Dermis blood vessel endothelial cell (primary cell): ENCODE measurements at regions not wholly inside any gene's neighbourhood (a gene's known extent, or its start where the extent isn't known, plus 50 kb on each side); places are given as distances from the start of the nearest gene placed in this dataset.

Experiments used
- DNase-seq: peaks from one replicate; pipeline ENCODE4 v3.0.0; 2010

DNA sequence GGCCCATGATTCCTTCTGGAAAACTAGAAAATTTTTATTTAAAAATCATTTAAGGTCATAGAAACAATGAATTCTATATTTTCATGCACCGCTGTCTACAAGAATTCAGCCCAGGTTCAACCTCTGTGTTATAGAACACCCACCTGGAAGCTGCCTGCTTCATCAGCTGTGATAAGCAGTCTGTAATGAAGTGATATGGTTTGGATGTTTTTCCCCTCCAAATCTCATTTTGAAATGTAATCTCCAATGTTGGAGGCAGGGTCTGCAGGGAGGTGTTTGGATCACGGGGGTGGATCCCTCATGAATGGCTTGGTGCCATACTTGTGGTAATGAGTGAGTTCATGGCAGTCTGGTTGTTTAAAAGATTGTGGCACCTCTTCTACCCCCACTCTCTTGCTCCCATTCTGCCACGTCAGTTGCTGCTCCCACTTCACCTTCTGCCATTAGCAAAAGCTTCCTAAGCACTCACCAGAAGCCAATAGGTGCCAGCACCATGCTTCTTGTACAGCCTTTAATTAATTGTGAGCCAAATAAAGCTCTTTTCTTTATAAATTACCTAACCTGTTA is 55.6 kb downstream of the MRPL32 start:
- DNase-seq = no peak

DNA sequence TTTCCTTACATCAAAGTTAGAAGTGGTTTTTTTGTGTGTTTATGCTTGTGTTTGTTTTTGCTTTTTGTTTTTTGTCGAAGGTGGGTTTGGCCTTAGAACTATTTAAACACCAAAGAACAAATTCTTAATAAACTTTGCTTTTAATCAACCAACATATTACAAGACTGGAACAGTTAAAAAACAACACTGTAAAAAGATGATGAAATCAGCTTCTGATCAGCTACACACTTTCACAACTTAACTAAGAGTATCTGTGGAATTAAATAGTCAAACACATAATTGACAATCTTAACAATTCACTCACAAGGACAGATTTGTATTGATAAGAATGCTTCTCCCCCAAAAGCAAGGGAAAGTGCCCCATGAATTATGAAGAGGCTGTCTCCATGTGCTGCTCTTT is 58.8 kb downstream of the MRPL32 start:
- DNase-seq = no peak

DNA sequence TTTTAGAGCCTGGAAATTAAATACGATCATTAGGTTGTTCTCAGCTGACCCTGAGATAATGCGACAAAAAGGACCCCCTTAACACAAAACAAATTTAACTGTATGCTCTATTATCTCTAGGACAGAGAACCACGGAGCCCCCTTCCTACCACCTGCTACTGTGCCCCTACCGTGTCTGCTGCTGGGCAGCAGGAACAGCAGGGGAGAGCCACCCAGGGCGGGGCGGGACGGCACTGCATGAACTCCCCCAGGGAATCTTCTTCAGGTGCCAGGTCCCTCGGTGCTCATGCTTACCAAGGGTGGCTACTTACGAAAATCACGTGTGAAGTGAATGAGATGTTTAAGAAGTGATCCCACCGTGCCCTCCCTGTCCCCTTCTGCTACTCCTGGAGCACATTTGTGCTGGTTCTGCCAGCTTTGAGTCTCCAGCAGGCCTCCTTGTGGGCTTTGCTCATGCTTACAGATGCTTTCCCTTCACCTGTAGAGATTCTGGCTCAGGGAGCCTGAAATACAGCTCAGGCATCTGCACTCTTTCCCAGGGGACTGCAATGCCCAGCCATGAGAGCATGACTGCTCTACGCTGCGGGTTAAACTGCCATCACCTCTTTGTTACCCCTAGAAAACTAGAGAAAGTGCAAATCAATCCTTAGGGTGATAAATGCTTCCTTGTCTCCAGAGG is 59.9 kb downstream of the MRPL32 start:
- DNase-seq = no peak

DNA sequence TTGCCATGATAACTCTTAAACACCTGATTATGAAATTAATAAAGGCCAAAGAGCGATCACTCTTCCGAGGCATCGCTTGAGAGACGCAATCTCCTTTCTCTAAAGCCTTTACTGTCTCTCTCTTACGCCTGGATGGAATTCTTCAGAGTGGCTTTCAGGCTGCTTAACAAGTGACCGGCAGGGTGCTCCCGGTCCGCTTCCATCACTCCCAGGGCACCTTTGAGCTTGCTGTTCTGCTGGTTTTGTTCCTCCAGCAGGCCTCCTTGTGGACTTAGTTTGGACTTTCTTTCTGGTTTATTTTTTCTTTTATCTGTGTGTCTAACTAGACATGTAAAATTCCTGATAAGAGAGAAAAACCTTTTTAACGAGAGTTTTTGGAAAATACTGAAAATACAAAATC is 60.9 kb downstream of the MRPL32 start:
- DNase-seq = no peak

DNA sequence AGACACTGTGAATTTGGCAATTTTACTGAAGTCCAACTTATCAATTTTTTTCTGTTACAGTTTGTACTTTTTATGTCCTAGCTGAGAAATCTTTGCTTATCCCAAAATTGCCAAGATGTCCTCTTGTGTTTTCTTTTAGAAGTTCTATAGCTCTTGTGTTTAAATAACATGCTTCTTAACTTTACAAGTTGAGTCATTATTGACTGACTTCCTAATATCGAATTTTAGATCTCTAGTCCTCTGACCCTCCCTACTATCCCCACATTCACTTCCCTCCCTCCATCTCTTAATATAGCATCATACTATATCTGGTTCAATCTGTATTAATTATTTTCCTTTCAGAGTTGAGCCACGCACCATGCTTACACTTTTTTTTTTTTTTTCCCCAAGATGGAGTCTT is 61.9 kb downstream of the MRPL32 start:
- no peak for DNase-seq

DNA sequence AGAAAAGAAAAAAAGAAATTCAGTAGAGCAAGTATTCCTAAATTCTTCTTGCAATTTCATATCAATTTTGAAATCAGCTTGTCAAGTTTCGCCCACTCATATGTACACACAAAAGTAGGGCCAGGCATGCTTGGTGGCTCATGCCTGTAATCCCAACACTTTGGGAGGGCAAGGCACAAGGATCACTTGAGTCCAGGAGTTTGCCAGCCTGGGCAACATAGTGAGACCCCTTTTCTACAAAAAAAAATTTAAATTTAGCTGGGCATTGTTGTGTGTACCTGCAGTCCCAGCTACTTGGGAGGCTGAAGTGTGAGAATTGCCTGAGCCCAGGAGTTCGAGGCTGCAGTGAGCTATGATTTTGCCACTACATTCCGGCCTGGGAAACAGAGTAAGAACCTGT is 65.4 kb downstream of the MRPL32 start:
- no peak for DNase-seq

DNA sequence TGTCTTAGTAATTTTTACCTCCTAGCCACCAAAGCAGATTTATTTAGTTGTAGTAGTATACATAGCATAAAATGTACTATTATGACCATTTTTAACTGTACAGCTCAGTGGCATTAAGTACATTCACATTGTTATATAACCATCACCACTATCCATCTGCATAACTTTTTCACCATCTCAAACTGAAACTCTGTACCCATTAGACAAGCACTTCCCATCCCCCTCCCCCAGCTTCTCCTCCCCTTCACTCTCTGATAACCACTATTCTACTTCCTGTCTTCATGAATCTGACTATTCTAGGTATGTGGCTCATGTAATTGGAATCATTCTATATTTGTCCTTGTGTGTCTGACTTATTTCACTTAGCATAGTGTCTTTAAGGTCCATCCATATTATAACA is 71.9 kb downstream of the MRPL32 start:
- no peak for DNase-seq

DNA sequence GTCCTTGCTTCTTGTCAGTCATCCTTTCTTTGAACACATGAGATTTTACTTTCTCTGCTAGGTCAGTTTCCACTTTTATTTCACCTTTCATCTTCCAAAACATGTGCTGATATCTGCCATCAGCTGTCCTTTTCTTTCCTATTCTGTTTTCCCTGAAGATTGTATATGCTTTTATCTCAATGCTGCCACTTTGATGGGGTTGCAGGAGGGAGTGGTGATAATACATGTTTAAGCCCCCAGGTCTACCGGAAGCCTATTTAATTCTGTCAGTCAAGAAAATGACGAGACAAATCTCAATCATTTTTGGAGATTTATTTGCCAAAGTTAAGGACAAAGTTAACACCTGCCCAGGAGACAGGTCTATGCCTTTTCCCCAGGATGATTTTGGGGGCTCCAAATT is 73.8 kb downstream of the MRPL32 start:
- no peak for DNase-seq

DNA sequence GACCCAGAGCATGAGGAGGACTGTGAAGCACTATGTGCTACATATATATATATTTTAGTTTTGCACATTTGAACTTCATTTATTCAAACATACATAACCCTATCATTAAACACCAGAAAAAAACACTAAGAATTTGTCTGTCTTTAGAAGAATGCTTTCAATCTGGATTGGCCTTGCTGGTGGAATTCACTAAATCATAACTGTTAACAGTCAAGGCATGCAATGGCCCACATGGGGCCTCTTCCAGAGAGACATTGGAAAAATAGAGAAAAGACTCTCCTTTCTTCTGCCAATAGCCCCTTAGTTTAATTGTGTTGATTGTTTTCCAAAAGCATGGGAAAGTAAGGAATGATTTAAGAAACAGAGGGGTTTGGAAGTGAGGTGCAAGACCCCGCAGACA is 77.9 kb downstream of the MRPL32 start:
- DNase-seq = no peak

DNA sequence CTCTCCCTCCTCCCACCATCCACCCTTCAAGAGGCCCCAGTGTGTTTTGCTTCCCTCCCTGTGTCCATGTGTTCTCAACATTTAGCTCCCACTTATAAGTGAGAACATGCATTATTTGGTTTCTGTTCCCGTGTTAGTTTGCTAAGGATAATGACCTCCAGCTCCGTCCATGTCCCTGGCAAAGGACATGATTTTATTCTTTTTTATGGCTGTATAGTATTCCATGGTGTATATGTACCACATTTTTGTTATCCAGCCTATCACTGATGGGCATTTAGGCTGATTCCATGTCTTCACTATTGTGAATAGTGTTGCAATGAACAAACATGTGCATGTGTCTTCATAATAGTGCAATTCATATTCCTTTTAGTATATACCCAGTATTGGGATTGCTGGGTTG is 79.7 kb downstream of the MRPL32 start:
- DNase-seq = no peak

DNA sequence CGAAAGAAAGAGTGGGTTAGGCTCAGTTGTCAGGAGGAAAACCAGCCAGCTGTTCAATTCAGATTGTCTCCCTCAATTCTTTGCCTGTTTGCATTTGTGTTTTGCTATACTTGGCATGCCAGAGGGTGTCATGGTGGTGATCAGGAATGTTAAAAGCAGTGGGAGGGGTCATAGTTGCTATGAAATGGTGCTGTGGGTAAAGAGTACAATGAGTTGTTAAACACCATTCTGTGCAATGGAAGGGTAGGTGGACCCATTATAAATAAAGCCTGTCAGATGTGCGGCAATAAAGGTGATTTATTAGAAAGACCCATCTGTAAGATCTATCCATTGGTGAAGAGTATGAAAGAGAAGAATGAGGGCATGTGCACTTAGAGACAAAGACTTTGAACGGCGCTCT is 82.2 kb downstream of the MRPL32 start:
- DNase-seq = no peak

DNA sequence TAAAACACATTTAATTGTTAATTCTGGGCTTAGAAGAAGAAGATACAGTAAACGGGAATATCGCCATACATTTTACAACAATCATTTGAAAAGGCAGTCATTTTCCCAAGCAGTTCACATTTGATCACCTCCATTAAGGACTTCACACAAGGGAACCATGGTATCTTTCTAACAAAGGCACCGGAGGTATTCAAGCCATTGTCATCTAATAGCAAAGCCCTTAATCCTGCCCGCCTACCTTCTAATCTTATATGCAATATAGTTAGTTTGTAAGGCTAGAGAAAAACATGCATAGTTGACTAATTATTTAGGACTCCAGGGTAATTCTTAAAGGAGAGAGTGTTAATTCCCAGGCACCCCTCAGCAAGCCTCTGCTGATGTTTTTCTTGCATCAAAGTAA is 83.1 kb downstream of the MRPL32 start:
- no peak for DNase-seq

DNA sequence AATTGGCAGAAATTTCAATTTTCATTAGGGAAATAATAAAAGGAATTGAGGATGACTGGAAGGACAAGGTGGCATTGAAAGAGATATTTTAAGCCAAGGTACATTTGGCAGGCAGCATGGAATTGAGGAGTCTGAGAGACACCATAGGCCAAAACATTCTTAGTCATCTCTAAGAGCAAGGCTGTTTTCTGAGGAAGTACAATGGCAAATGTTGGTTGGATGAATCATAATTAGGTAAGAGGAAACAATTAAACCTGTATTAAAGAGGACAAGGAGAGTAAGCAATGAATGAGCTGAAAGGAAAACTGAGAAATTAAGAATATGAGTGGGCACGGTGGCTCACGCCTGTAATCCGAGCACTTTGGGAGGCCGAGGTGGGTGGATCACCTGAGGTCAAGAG is 86.3 kb downstream of the MRPL32 start:
- peak; percentile 4 for DNase-seq

DNA sequence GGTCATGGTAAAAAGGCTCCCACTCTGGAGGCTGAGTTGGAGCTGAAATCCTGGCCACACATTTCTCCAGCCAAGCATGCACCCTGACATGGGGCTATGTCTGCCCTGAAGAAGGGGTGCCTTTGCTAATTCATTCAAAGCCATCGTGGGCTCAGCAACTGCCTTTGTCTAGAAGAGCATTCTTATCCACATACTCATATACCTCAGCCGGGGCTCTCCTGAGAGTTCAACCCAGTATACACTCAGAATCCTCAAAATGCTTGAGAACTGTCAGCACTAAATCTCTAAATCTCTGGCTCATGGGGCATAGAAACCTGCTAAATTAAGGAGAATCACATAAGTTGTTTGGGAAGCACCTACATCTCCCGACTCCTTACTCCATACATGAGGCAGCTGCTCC is 89.3 kb downstream of the MRPL32 start:
- no peak for DNase-seq

DNA sequence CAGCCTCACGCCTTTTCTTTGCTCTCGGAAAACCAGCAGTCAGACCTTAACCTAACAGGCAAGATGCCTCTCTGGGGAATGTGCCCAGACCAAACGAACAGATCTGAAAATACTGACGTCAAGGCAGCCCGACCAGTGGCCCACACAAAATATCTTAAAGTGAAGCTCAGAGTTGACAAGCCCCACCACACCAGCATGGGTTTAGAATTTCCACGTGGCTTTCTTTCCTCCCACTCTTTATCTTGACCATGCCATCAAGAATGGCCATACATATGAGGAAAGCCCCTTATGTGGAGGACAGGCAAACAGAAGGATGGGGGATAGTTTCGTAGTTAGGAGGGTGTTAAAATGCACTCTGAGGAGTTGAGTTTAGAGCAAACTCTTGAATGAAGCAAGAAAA is 89.8 kb downstream of the MRPL32 start:
- DNase-seq = no peak

DNA sequence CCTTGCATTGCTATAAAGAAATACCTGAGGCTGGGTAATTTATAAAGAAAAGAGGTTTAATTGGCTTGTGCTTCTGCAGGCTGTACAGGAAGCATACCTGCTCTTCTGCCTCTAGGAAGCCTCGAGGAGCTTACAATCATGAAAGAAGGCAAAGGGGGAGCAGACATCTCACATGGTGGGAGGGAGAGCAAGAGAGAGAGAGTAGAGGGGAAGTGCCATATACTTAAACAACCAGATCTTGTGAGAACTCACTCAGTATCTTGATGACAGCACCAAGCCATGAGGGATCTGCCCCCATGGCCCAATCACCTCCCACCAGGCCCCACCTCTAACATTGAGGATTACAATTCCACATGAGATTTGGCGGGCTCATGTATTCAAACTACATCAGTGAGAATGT is 79.1 kb upstream of the HECW1 start:
- no peak for DNase-seq

DNA sequence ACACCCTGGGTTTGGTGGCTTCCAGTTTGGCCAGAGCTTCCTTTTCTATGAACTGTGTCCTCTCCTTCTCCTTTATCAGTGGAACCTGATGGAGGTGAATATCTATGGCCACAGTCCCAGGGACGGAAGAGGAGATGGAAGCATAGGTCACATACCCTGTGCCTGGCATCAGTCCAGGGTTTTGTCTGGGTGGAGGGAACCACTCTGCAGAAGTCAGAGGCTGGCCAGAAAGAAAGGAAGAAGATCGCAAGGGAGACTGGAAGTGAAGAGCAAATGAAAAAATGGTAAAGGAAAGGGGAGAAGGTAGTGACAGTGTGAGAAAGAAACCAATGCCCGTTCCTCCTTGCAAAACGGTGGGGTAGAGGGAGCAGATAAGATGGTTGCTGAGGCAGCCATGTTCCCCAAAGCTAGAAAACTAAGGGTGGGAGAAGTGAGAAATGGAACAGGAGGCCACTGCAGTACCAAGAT is 77.9 kb upstream of the HECW1 start:
- DNase-seq = no peak

DNA sequence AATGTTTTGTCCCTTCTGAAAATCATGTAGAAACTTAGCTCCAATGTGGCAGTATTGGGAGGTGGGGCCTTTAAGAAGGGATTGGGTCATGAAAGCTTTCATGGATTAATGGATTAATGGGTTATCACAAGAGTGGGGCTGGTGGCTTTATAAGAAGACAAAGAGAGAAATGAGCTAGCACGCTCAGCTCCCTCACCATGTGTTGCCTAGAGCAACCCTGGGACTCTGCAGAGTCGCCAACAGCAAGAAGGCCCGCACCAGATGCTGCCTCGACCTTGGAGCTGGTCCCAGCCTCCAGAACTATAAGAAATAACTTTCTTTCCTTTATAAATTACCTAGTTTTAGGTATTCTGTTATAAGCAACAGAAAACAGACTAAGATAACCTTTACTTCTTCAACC is 74.9 kb upstream of the HECW1 start:
- DNase-seq = no peak

DNA sequence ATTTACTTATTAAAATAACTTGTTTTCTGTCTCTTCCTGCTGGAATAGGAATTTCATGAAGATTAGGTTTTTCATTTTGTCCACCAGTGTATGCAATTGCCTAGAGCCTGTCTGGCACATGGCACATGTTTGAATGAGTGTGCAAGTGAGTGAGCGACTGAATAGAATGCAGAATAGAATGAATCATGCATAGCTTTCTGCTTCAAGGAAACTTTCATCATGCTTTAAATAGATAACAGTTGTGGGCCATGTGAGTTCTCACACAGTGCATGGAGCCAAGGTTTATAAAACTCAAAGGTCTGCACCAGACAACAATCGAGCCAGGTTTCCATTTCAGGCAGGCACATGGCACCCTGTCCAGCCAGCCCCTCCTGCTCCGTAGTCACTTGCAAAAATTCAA is 74.2 kb upstream of the HECW1 start:
- DNase-seq = no peak

DNA sequence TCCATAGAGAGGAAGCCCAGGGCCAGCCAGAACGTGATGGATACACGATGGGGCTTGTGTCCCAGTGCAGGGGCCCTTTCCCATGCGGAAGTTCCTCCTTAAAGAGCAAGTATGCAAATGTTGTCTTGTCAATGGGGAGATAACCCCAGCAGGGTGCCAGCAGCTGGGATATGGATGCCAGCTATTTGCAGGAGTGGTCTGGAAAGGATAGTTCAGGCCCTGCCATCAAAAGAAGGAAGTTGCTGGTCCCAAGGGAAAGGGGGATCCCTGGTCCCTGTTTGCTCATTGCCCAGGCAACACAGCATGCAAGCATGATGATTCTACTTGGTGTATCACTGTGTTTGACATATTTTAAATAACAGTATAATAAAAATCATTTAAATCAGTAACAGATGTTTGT is 73.1 kb upstream of the HECW1 start:
- no peak for DNase-seq

DNA sequence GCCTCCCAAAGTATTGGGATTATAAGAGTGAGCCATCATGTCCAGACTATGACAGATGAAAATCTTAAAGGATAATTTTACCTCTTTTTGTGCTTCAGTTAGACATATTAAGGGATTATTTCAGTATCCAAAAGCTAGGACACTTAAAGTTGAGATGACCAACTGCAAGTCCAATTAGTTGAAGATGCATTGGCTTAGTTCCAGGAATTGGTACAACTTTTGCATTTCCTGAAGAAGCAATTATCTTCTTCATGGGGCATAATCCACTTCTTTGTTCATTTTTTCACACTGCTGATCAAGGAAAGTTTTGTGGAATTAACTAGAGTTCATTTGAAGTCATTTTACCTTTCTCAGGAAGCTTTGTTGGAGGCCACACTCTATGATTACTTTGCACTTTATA is 72.0 kb upstream of the HECW1 start:
- no peak for DNase-seq

DNA sequence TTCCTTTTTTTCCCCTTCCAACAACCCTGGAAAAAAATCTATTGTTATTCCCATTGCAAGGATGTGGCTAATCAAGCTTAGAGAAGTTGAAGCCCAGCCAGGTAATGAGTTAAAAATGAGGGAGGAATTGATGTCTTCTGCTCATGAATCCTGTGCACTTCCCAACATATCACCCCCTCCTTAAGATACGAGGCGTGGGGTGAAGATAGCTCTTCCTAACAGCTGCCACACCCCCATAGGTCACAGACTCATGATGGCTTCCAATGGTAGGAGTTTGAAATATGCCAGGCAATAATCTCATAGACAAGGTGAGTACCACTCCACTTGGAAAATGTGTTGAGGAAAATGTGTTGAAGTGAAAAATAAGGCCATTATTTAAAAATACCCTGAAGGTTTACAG is 71.3 kb upstream of the HECW1 start:
- DNase-seq = no peak

DNA sequence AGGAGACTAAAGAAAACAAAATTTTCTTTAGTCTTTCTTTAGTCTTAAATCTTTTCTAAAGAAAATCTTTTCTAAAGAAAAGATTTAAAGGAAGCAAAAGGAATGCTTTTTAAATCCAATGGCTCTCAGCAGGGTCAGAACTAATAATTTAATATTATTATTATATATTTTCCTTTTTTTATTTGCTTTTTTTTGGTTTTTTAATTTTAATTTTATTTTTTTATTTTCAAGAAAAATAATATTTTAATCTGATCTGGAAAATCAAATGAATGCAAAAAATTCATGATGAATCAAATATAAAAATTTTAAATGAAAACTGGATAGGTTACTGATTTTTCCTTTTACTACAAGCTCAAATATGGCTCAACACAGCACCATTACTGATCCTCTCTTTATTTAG is 70.7 kb upstream of the HECW1 start:
- no peak for DNase-seq

DNA sequence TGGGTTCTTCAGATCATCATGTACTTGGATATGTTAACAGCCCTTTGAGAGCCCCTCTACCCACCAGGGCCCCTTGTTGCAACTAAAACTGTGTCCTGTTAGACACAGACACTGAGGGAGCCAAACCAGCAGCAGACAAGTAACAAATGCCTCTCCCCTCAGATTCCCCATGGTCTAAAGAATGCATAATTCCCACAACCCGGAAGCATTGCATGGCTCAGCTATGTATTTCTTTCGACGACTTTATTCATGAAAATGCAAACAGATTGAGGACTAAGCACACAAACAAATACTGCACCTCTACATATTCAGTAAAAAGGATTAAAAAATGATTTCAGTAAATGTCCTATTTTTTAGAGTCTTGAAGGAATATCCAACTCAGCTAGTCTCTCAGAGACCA is 70.1 kb upstream of the HECW1 start:
- no peak for DNase-seq

DNA sequence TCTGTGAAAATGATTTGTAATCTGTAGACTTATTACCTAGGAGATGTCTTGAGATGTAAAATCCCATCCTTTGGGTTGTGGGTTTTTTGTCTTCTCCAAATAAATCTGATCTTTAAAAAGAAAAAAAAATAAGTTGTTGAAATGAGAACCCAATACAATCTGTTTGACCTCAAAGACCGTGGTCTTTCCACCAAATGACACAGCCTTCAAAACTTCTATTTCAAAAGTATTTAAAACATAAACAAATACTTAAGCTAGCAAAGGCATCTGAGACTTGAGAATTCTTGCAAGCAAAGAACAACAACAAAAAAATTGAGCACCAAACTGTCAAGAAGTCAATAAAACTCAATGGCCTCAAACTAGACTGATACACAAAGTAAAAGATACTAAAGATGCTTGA is 67.9 kb upstream of the HECW1 start:
- no peak for DNase-seq
